SU-DHL-6 (cell line): ENCODE measurements at regions not wholly inside any gene's neighbourhood (a gene's known extent, or its start where the extent isn't known, plus 50 kb on each side); places are given as distances from the start of the nearest gene placed in this dataset.

Experiments used
- EZH2phosphoT487 ChIP-seq: fragments of 200-600 bp; sonication (generic), shearing (Covaris generic); conservative IDR thresholded peaks from 2 replicates; pipeline ENCODE4 v1.6.1; 2018; ENCODE audit warnings: mild to moderate bottlenecking, antibody characterized with exemption, low read length, moderate library complexity, mixed read lengths
- TF ChIP-seq, protein P1 (sequence below): fragments of 200-600 bp; sonication (generic); IDR thresholded peaks from one replicate; pipeline ENCODE4 v1.5.1; 2017; ENCODE audit warnings: antibody characterized with exemption, mild to moderate bottlenecking, low read length, moderate library complexity; ENCODE audit not compliant: insufficient read depth, poor library complexity, severe bottlenecking

DNA sequence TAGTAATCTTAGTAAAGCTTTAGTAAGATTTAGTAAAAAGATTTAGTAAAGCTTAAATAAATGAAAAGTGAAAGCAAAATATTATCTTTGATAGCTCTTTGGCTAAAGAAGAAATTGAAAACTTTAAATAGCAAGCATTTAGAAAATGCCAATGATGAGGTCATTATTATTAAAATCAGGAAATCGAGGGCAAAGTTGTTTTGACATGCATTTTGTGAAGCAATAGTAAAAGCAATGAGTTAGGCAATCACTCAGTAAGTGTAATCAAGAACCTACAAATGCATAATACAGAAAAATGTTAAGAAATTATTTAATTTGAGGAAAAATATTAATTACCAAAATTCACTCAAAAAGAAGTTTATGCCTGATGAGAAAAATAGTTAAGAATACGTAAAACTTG lies 280.3 kb upstream of the MME start:
- TF ChIP-seq, protein P1, sequence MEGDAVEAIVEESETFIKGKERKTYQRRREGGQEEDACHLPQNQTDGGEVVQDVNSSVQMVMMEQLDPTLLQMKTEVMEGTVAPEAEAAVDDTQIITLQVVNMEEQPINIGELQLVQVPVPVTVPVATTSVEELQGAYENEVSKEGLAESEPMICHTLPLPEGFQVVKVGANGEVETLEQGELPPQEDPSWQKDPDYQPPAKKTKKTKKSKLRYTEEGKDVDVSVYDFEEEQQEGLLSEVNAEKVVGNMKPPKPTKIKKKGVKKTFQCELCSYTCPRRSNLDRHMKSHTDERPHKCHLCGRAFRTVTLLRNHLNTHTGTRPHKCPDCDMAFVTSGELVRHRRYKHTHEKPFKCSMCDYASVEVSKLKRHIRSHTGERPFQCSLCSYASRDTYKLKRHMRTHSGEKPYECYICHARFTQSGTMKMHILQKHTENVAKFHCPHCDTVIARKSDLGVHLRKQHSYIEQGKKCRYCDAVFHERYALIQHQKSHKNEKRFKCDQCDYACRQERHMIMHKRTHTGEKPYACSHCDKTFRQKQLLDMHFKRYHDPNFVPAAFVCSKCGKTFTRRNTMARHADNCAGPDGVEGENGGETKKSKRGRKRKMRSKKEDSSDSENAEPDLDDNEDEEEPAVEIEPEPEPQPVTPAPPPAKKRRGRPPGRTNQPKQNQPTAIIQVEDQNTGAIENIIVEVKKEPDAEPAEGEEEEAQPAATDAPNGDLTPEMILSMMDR = no peak
- TF ChIP-seq EZH2phosphoT487 = no peak
